NCI-H748 (cell line): ENCODE measurements at regions not wholly inside any gene's neighbourhood (a gene's known extent, or its start where the extent isn't known, plus 50 kb on each side); places are given as distances from the start of the nearest gene placed in this dataset.

Experiments
- DNase-seq: peaks from one replicate; lab custom pipeline; 2025; ENCODE audit not compliant: unreplicated experiment; lab: John Stamatoyannopoulos, UW

- no peak for DNase-seq
These were observed 261.9 kb upstream of the MOCS1 start for GRCh38 chr6:40196135-40196518.

GRCh38 chr6:40195428-40196134 is 261.3 kb upstream of the MOCS1 start:
- no peak for DNase-seq

- no peak for DNase-seq
These were observed 260.3 kb upstream of the MOCS1 start for GRCh38 chr6:40194447-40195170.

GRCh38 chr6:40192516-40192915 is 258.3 kb upstream of the MOCS1 start:
- DNase-seq: no peak

- DNase-seq: no peak
These were observed 254.7 kb upstream of the MOCS1 start for GRCh38 chr6:40188931-40189330.

GRCh38 chr6:40187535-40188144 is 253.4 kb upstream of the MOCS1 start:
- peak; percentile 68 for DNase-seq

GRCh38 chr6:40185486-40185885 is 251.2 kb upstream of the MOCS1 start:
- DNase-seq: no peak

- no peak for DNase-seq
These were observed 249.6 kb upstream of the MOCS1 start for GRCh38 chr6:40183902-40184301.

- DNase-seq: no peak
These were observed 247.1 kb upstream of the MOCS1 start for GRCh38 chr6:40181367-40181766.

- DNase-seq: no peak
These were observed 246.0 kb upstream of the MOCS1 start for GRCh38 chr6:40180271-40180670.

GRCh38 chr6:40179496-40179895 is 245.2 kb upstream of the MOCS1 start:
- no peak for DNase-seq

GRCh38 chr6:40177598-40177997 is 243.3 kb upstream of the MOCS1 start:
- no peak for DNase-seq

- no peak for DNase-seq
These were observed 241.9 kb upstream of the MOCS1 start for GRCh38 chr6:40176152-40176551.

- no peak for DNase-seq
These were observed 238.0 kb upstream of the MOCS1 start for GRCh38 chr6:40172272-40172671.

GRCh38 chr6:40171343-40171742 is 237.1 kb upstream of the MOCS1 start:
- no peak for DNase-seq

GRCh38 chr6:40170856-40171255 is 236.6 kb upstream of the MOCS1 start:
- DNase-seq: no peak

GRCh38 chr6:40169878-40170277 is 235.6 kb upstream of the MOCS1 start:
- DNase-seq: no peak

- DNase-seq: no peak
These were observed 232.7 kb upstream of the MOCS1 start for GRCh38 chr6:40166963-40167362.

- DNase-seq: no peak
These were observed 230.9 kb upstream of the MOCS1 start for GRCh38 chr6:40165036-40165709.

GRCh38 chr6:40164345-40164755 is 230.1 kb upstream of the MOCS1 start:
- DNase-seq: peak; percentile 48

GRCh38 chr6:40163924-40164323 is 229.7 kb upstream of the MOCS1 start:
- no peak for DNase-seq

- no peak for DNase-seq
These were observed 227.8 kb upstream of the MOCS1 start for GRCh38 chr6:40162074-40162473.
